GM04503 (cell line): ENCODE measurements at regions not wholly inside any gene's neighbourhood (a gene's known extent, or its start where the extent isn't known, plus 50 kb on each side); places are given as distances from the start of the nearest gene placed in this dataset.
A peak's percentile ranks its signal among the peaks of the same experiment; 100 is the strongest.

ENCODE experiments used
- DNase-seq: peaks from one replicate; pipeline ENCODE4 v3.0.0-alpha.2; 2012; ENCODE audit warnings: low read depth

DNA sequence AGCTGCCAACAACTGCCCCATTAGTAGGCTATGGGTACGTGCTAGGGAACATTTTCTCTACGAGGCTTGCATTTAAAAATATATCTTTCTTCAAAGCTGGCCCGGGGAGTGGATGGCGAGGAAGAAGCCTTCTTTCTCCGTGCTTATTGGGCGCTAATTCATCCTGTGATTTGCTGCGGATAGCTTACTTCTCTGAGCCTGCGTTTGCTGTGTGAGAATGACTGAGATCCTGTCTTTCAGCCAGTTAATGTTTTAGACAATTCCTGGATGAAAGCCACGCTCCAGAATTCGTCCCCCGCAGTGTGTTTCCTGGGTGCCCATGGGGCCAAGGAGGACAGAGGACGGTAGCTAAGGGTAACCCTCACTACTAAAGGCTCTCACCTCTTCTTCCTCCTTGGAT is 57.8 kb upstream of the TARBP1 start:
- no peak for DNase-seq

DNA sequence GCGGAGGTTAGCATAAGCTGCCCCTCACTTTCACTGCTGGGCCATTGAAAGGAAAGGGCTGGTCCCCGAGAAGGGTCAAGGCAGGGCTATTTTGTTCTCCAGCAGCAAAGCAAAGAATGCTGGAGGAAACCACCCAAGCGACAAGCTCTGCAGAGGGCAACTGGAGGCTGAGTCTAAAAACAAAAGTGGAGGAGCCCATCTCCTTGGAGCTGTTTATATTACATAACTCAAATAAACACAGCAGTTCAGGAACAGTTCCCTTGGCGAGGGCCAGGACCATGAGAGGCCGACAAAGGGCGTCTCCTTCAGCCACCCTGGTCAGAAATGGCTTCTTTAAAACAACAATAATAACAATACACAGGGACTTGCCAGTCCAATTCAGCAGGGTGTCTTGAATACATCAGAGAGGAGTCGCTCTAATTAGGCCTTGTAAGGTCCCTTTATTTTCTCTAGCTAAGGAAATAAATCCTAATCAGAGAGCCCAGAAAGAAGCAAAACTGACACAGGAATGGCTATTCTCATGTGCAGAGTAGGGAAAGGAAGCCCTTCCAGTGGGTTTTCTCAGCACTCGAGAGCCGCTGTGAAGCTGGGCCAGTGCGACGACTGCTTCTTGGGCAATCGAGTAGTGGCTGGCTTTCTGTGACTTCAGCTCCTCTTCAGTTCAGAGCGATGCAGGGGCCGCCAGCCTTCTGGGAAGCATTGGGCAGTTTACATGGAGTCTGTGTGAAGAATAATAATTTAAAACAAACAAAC is 57.0 kb upstream of the TARBP1 start:
- DNase-seq = peak; percentile 68

DNA sequence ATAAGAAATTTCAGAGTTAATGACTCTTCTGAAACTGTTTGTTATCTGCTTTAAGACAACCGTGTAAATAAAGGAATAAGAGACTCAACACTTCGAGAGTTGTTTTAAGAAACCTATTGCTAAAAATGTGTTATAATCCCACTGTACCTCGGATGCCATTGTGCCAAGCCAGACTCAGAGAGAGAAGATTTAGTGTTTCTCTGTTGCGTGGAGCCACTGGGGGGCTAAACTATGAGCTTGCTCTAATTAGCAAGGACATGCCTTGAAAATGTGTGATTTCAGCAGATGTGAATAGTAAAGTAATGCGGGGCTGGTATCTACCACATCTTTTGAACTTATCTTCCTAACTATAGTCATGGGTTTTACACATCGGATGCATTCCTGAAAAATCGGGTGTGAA is 56.2 kb upstream of the TARBP1 start:
- no peak for DNase-seq

DNA sequence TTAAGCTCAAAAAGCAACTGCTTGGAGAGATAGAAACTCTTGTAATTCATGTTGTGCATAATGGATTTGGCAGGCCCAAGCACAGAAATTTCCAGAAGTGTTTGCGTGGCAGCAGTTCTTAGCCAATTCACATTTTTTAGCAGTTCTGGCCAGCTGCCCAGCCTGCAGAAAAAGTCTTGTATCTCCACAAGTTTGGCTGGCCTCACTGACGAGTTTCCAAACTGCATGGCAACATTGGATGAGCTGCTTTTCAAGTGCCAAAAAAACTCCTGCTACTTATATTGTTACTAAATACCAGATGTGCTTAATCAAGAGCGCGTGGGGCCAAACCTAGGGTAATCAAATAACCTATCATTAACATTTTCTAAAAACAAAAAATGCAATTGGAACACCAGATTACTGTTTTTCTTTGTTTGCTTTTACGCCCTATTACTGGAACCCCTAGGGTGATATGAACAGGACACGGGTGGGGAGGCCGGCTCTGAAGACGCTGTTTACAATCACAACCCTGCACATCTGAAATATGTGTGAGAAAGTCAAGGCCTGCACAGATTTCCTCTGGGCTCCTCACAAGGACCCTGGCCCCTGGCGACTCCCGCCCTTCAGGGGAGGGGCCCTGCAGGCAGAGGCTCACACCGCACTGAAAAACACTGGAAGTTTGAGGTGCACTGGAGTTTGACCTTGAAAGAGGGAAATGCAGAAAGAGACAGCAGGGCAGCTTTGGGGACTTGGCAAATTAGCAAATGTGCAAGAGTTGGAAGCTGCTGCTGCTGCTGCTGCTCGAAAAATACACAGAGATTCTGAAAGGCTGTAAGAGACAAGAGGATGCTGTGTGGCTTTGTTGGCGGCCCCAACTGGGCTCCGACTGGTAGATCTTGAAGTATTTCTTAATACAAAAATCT is 55.2 kb upstream of the TARBP1 start:
- DNase-seq = peak; percentile 98

DNA sequence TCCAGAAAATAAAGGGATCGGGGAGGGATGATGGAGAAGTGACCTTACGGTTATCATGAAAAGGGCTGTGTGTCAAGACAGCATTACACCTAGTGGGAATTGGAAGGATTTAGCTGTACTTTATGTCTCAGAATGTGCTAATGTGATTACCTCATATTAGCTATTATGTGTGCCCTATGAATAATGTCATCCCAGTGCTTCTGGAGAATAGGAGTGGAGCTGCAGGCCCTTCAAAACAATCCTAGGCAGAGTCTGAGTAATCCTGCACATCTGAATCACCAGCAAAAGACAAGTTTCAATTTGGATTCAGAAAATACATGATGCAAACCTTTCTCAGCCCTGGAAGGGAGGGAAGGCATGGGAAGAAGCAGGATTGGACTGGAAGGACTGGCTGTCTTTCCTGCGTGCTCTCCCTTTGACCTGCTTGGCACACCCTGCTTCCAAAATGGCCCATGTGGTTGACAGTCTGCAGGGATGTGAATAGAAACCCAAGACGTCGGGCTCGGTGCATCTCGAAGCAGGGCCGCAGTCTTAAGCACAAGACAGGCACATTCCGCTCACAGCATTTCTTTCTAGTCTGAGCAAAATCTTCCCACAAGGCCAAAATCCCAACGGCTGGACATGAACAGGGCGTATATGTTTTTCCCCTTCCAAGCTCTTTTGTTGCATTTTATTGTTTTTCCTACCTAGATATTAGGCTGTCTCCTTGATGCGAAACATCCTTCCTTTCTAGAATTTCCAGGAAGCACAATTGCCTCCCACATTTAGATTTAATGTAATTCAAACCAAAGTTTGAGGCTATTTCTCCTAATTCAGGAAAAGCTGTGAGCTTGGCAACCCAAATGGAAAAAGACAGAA is 54.3 kb upstream of the TARBP1 start:
- peak; percentile 97 for DNase-seq

DNA sequence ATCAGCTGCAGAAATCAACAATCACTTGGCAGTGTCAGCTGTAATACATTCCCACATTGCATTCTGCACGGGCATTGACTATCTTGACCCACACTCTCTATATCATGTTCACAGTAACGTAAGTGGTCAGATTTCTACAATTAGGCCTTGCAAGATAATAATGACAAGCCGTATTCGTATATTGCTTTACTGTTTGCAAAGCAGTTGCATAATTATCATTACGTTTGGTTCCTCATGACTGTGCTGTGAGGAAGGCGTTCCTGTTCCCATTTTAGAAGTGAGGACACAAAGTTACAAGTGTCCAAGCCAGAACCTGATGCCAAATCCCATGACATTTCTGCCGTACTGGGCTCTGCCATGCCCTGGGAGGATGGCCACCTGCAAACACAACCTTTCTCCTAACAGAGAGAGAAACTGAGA is 53.5 kb upstream of the TARBP1 start:
- no peak for DNase-seq

DNA sequence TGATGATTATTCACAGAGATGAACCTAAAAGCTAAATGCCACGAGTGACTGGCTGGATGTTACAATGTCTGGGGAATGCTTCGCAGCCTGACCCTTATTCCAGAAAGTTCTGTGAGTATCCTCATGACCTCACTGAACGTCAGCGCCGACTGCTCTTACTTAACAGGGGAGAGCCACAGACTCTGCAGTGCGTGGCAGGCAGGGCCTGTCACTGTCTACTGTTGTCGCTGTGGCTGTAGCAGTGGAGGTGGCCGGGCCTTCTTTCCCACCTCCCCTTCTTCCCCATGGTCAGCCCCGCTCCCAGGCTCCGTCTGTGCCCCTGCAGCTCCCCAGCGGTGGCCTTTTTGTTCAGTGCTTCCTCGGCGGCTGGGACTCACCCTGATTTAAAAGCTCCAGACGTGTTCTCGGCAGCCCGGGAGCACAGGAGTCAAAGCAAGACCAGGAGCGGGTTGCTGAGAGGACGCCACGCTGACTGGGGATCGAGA is 52.2 kb upstream of the TARBP1 start:
- DNase-seq = peak; percentile 71

DNA sequence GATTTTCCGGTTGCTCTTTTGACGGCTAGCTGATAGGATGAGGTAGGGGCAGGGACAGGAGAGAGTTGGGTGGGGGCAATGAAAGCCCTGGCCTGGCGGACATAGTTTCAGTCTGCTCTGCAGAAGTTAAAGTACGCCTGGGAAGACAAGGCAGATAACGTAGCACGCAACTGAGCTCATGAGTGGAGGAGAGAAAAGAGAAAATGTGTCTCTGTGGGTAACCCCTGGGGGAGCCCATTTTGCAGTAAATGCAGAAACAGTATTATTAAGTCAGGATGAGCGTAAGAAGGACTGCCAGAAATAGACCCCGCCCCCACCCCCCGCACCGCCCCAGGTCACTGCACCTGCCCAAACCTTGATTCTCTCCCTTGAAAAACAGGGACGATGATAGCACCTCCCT is 51.7 kb upstream of the TARBP1 start:
- no peak for DNase-seq

DNA sequence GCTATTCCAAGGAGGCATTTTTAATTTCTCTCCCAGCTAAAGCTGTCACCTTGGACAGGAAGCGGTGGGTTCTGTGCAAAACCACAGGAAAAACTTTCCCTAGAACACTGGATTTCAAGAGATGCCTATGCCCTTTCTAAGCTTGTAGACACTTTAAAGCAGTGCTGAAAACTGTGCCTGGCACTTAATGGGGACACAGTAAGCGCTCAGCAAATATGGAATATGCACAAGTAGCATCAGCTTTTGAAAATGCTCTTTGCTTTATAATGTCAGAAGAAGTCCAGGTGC is 50.9 kb upstream of the TARBP1 start:
- no peak for DNase-seq

DNA sequence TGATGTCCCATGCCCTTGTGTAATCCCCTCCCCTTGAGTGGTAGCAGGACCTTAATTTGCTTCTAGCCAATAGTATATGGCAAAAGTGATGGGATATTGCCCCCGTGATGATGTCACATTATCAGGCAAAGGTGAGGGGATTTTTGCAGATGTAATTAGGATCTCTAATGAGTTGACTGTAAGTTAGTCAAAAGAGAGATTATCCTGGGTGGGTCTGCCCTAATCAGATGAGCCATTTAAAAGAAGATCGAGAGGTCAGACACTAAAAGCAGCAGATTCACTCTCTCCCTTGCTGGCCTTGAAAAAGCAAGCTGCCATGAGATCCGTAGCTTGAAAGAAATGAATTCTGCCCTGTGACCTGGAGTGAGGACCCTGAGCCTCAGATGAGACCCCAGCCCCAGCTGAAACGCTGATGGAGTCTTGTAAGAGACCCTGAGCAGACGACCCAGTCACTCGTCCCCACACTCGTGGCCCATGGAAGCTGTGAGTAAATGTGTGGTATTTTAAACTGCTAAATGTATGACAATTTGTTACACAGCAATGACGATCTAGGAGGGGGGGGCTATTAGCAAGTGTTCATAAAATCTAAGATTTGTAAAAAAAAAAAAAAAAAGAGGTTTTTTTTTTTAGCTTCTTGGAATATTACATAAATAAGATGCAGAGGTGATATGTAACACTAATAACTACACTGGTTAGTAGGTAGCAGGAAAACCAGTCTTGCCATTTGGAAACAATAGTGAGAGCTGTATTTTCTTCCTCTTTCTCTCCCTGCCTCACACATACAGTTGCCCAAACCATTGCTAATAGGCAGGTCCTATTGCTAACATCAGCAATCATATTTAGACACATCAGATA is 50.3 kb upstream of the TARBP1 start:
- DNase-seq = no peak
